GM23338 (cell line): ENCODE measurements at regions not wholly inside any gene's neighbourhood (a gene's known extent, or its start where the extent isn't known, plus 50 kb on each side); places are given as distances from the start of the nearest gene placed in this dataset.

Source experiments
- ATAC-seq: fragments of 200-7000 bp; cut with Tn5 transposase; 3 replicates; pipeline ENCODE4 v1.9.1; 2020
- DNase-seq: peaks from one replicate; pipeline ENCODE4 v3.0.0-alpha.2; 2015; ENCODE audit warnings: low spot score
- H2AFZ ChIP-seq: fragments of 200-600 bp; sonication (generic); 2 replicates; pipeline ENCODE4 v1.8.0; 2016; ENCODE audit warnings: antibody characterized with exemption, mild to moderate bottlenecking, moderate library complexity
- H3F3A ChIP-seq: fragments of 200-600 bp; sonication (generic); replicated peaks from 2 replicates; pipeline ENCODE4 v1.8.0; 2017; ENCODE audit warnings: antibody characterized with exemption, mixed run types, low read depth
- H3K27ac ChIP-seq: fragments of 200-600 bp; sonication (generic); 2 replicates; pipeline ENCODE4 v1.6.1; 2016; ENCODE audit warnings: low read depth
- H3K27me3 ChIP-seq: fragments of 200-600 bp; sonication (generic); 2 replicates; pipeline ENCODE4 v1.8.0; 2016; ENCODE audit warnings: mild to moderate bottlenecking, mixed run types, moderate library complexity; ENCODE audit not compliant: insufficient read depth
- H3K36me3 ChIP-seq: fragments of 200-600 bp; sonication (generic); 2 replicates; pipeline ENCODE4 v1.8.0; 2016; ENCODE audit warnings: mild to moderate bottlenecking; ENCODE audit not compliant: insufficient read depth
- H3K4me1 ChIP-seq: fragments of 200-600 bp; sonication (generic); 2 replicates; pipeline ENCODE4 v1.8.0; 2016; ENCODE audit warnings: mild to moderate bottlenecking, moderate library complexity; ENCODE audit not compliant: insufficient read depth
- H3K4me2 ChIP-seq: fragments of 200-600 bp; sonication (generic); 2 replicates; pipeline ENCODE4 v1.7.1; 2017; ENCODE audit warnings: mixed run types
- H3K4me3 ChIP-seq: fragments of 200-600 bp; sonication (generic); 2 replicates; pipeline ENCODE4 v1.6.1; 2016; ENCODE audit warnings: mixed run types
- H3K79me2 ChIP-seq: fragments of 200-600 bp; sonication (generic); replicated peaks from 2 replicates; pipeline ENCODE4 v1.8.0; 2017; ENCODE audit warnings: mild to moderate bottlenecking; ENCODE audit not compliant: insufficient read depth
- H3K9me2 ChIP-seq: fragments of 200-600 bp; sonication (generic); 2 replicates; pipeline ENCODE4 v1.8.0; 2017; ENCODE audit not compliant: insufficient read depth
- H4K20me1 ChIP-seq: fragments of 200-600 bp; sonication (generic); replicated peaks from 2 replicates; pipeline ENCODE4 v1.8.0; 2017; ENCODE audit warnings: mild to moderate bottlenecking; ENCODE audit not compliant: insufficient read depth
- H3K27ac Mint-ChIP-seq: 2 replicates; pipeline ENCODE4 v1.8.0; 2020; ENCODE audit warnings: inconsistent platforms, mild to moderate bottlenecking, moderate library complexity, mixed read lengths
- H3K27me3 Mint-ChIP-seq: 3 replicates; pipeline ENCODE4 v1.8.0; 2022; ENCODE audit warnings: low read depth, mild to moderate bottlenecking, moderate library complexity, mixed read lengths, inconsistent platforms; ENCODE audit not compliant: insufficient read depth, poor library complexity
- H3K36me3 Mint-ChIP-seq: 3 replicates; pipeline ENCODE4 v1.8.0; 2021; ENCODE audit warnings: low read depth, mild to moderate bottlenecking, inconsistent platforms, moderate library complexity, mixed read lengths
- H3K4me1 Mint-ChIP-seq: 3 replicates; pipeline ENCODE4 v1.8.0; 2020; ENCODE audit warnings: mild to moderate bottlenecking, inconsistent platforms, mixed read lengths
- H3K4me3 Mint-ChIP-seq: 3 replicates; pipeline ENCODE4 v1.8.0; 2021; ENCODE audit warnings: moderate library complexity, mild to moderate bottlenecking, inconsistent platforms, mixed read lengths
- H3K9me3 Mint-ChIP-seq: 3 replicates; pipeline ENCODE4 v1.8.0; 2020; ENCODE audit warnings: moderate library complexity, mild to moderate bottlenecking, inconsistent platforms, mixed read lengths
- CREB1 ChIP-seq: fragments of 250-450 bp; sonication (Bioruptor Pico); IDR thresholded peaks from 2 replicates; pipeline ENCODE4 v1.5.0; 2020; ENCODE audit warnings: low read depth, mild to moderate bottlenecking, moderate library complexity
- EZH2 ChIP-seq: fragments of 200-600 bp; sonication (generic); IDR thresholded peaks from one replicate; pipeline ENCODE4 v1.8.0; 2017; ENCODE audit warnings: antibody characterized with exemption, mild to moderate bottlenecking, low read depth; ENCODE audit not compliant: unreplicated experiment
- EZH2phosphoT487 ChIP-seq: fragments of 200-600 bp; sonication (generic); IDR thresholded peaks from one replicate; pipeline ENCODE4 v1.8.1; 2018; ENCODE audit warnings: antibody characterized with exemption; ENCODE audit not compliant: unreplicated experiment
- JUNB ChIP-seq: IDR thresholded peaks from one replicate; pipeline ENCODE4 v1.6.1; 2016; ENCODE audit warnings: antibody characterized with exemption; ENCODE audit not compliant: unreplicated experiment
- POLR2AphosphoS5 ChIP-seq: IDR thresholded peaks from 2 replicates; pipeline ENCODE4 v1.6.1; 2016; ENCODE audit warnings: antibody characterized with exemption, low read depth
- REST ChIP-seq: IDR thresholded peaks from one replicate; pipeline ENCODE4 v1.6.1; 2018; ENCODE audit warnings: antibody characterized with exemption; ENCODE audit not compliant: unreplicated experiment
- ZNF114 ChIP-seq: fragments of 250-450 bp; sonication (Bioruptor Pico); IDR thresholded peaks from 2 replicates; pipeline ENCODE4 v1.5.0; 2020; ENCODE audit warnings: mild to moderate bottlenecking, moderate library complexity
- ZNF331 ChIP-seq: fragments of 250-450 bp; sonication (Bioruptor Pico); IDR thresholded peaks from 2 replicates; pipeline ENCODE4 v1.5.0; 2020; ENCODE audit warnings: low read depth, mild to moderate bottlenecking, moderate library complexity
- ZNF462 ChIP-seq: fragments of 250-450 bp; sonication (Bioruptor Pico); IDR thresholded peaks from 2 replicates; pipeline ENCODE4 v1.5.0; 2020; ENCODE audit warnings: mild to moderate bottlenecking, moderate library complexity

GRCh38 chr10:123521556-123521955 is 144.6 kb upstream of the GPR26 start:
- H3K4me1 Mint-ChIP-seq, result peaks cover 4% of the 10 kb centered on the region
- H3K27me3 Mint-ChIP-seq, result peaks cover 5% of the 10 kb centered on the region

GRCh38 chr10:123522702-123523312 is 143.3 kb upstream of the GPR26 start:
- Mint-ChIP-seq H3K36me3 (no peaks in the 10 kb centered on the region; the same call in 2 of the 3 replicates), H3K4me1 (peaks cover 4% of the 10 kb centered on the region), H3K4me3 (no peak overlapping the region), H3K27ac (no peak overlapping the region), H3K27me3 (peaks cover 4% of the 10 kb centered on the region), H3K9me3 (no peaks in the 10 kb centered on the region; the same call in 1 of the 3 replicates)
- no peak overlapping the region for H3K4me3 ChIP-seq
- H3K27ac ChIP-seq, result no peak overlapping the region
- H3K4me1 ChIP-seq, result no peaks in the 10 kb centered on the region
- no peak overlapping the region for H3K4me2 ChIP-seq
- no peaks in the 10 kb centered on the region for H4K20me1 ChIP-seq
- DNase-seq (no peak), ATAC-seq (no peak)
- H2AFZ ChIP-seq, result no peak overlapping the region
- H3K79me2 ChIP-seq, result no peaks in the 10 kb centered on the region
- H3F3A ChIP-seq, result no peaks in the 10 kb centered on the region
- peaks cover 6% of the 10 kb centered on the region for H3K9me2 ChIP-seq
- H3K36me3 ChIP-seq, result no peaks in the 10 kb centered on the region
- no peaks in the 10 kb centered on the region for H3K27me3 ChIP-seq
- TF ChIP-seq POLR2AphosphoS5 (no peak), EZH2 (no peak), ZNF462 (CRISPR knock-in tag) (no peak), JUNB (no peak), CREB1 (CRISPR knock-in tag) (no peak), ZNF331 (CRISPR knock-in tag) (no peak)

More at GRCh38 chr10:123521556-123521955, 144.6 kb upstream of the GPR26 start:
- no peak overlapping the region for H3K4me2 ChIP-seq
- Mint-ChIP-seq H3K9me3 (no peaks in the 10 kb centered on the region; the same call in 1 of the 3 replicates), H3K36me3 (no peaks in the 10 kb centered on the region; the same call in 2 of the 3 replicates), H3K4me3 (no peak overlapping the region), H3K27ac (no peak overlapping the region)
- peaks cover 6% of the 10 kb centered on the region for H3K9me2 ChIP-seq
- ATAC-seq (no peak), DNase-seq (no peak)
- H3K36me3 ChIP-seq, result no peaks in the 10 kb centered on the region
- no peaks in the 10 kb centered on the region for H3K4me1 ChIP-seq
- TF ChIP-seq ZNF114 (CRISPR knock-in tag) (no peak), CREB1 (CRISPR knock-in tag) (no peak), REST (no peak), EZH2phosphoT487 (no peak)
- no peaks in the 10 kb centered on the region for H4K20me1 ChIP-seq
- H3K4me3 ChIP-seq, result no peak overlapping the region
- H3K79me2 ChIP-seq, result no peaks in the 10 kb centered on the region
- H3K27ac ChIP-seq, result no peak overlapping the region
- H2AFZ ChIP-seq, result no peak overlapping the region
- no peaks in the 10 kb centered on the region for H3F3A ChIP-seq
- no peaks in the 10 kb centered on the region for H3K27me3 ChIP-seq
